Pancreas (tissue), 10 donors: ENCODE measurements at regions not wholly inside any gene's neighbourhood (a gene's known extent, or its start where the extent isn't known, plus 50 kb on each side); places are given as distances from the start of the nearest gene placed in this dataset.

Experiments
- ATAC-seq, 4 donors: fragments of 200-7000 bp; cut with Tn5 transposase; one replicate each; pipeline versions ENCODE4 v1.8.0 to v1.9.1; 2020; ENCODE audit warnings: mild to moderate bottlenecking in 4 of 4, moderate library complexity in 4 of 4
- DNase-seq, 6 donors: peaks; one replicate each; pipeline ENCODE4 v3.0.0-alpha.2; 2020
- FAIRE-seq: peaks from 2 replicates; lab custom pipeline; 2012; peaks lifted over from hg19 to GRCh38; lab: Jason Lieb, UNC
- H3K27ac ChIP-seq, 4 donors: fragments of 200-600 bp; sonication (generic); 1 replicate in 3 of 4; 2 replicates in 1 of 4; pipeline versions ENCODE4 v1.5.0 to v1.8.0; 2020
- H3K27me3 ChIP-seq, 4 donors: fragments of 200-600 bp; one replicate each; pipeline ENCODE4 v1.8.0; 2021
- H3K36me3 ChIP-seq, 3 donors: fragments of 200-600 bp; sonication (generic) in 1 of 3; one replicate each; pipeline versions ENCODE4 v1.5.0 to v1.8.0; 2020 to 2021
- H3K4me1 ChIP-seq, 3 donors: fragments of 200-600 bp; one replicate each; pipeline ENCODE4 v1.8.0; 2021
- H3K4me3 ChIP-seq, 4 donors: fragments of 200-600 bp; sonication (generic) in 2 of 4; one replicate each; pipeline versions ENCODE4 v1.5.0 to v1.8.0; 2020 to 2021
- H3K9me3 ChIP-seq, 4 donors: fragments of 200-600 bp; one replicate each; pipeline ENCODE4 v1.8.0; 2021
- WGBS, 2 donors: extraction: QIAGEN DNeasy Blood & Tissue Kit; methylation state at CpG; one replicate each; pipeline ENCODE4 v1.1.7; 2013; 5-methylcytosine and 5-hydroxymethylcytosine counted together
- intact Hi-C, 3 donors: fragments of 100-400 bp; cut with DNase I; formaldehyde crosslinking; loops; one replicate each; pipeline versions ENCODE4 v1.11.1 to v1.14.2; 2022
- TF ChIP-seq, protein P1 (sequence below), 4 donors: fragments of 200-600 bp; sonication (generic) in 3 of 4; IDR thresholded peaks; one replicate each; pipeline versions ENCODE4 v1.5.0 to v1.8.0; 2021; ENCODE audit warnings: antibody characterized with exemption in 4 of 4
- donor health status: healthy with polysubstance abuse.
- donor health status: DM: no; HTN: no; CAD: no; lungs with moderate emphysema.
- donor health status: DM: no; HTN: no; CAD: no.
- donor health status: control.
- donor health status: control.
- donor health status: Bipolar disorder and iron deficiency.
- donor health status: DM: yes; HTN: yes; CAD: no.
- donor health status: DM: no; HTN: no; CAD: no.
- donor health status: DM: no; HTN: no; CAD: no.
- donor health status: DM: yes; HTN: yes; CAD: no.

- no peaks in the 10 kb centered on the region for H3K27me3 ChIP-seq
Observed at GRCh38 chr22:49076300-49077035, 751.2 kb downstream of the BRD1 start.

GRCh38 chr22:49075150-49075549 is 752.5 kb downstream of the BRD1 start:
- DNase-seq (peak in 1 of 6 donors; percentile 27), FAIRE-seq (no peak), ATAC-seq (no peak)
- Histone ChIP-seq H3K9me3 (no peaks in the 10 kb centered on the region), H3K36me3 (no peaks in the 10 kb centered on the region), H3K27me3 (no peaks in the 10 kb centered on the region), H3K27ac (no peak overlapping the region), H3K4me3 (no peak overlapping the region), H3K4me1 (no peaks in the 10 kb centered on the region)
- TF ChIP-seq, protein P1, sequence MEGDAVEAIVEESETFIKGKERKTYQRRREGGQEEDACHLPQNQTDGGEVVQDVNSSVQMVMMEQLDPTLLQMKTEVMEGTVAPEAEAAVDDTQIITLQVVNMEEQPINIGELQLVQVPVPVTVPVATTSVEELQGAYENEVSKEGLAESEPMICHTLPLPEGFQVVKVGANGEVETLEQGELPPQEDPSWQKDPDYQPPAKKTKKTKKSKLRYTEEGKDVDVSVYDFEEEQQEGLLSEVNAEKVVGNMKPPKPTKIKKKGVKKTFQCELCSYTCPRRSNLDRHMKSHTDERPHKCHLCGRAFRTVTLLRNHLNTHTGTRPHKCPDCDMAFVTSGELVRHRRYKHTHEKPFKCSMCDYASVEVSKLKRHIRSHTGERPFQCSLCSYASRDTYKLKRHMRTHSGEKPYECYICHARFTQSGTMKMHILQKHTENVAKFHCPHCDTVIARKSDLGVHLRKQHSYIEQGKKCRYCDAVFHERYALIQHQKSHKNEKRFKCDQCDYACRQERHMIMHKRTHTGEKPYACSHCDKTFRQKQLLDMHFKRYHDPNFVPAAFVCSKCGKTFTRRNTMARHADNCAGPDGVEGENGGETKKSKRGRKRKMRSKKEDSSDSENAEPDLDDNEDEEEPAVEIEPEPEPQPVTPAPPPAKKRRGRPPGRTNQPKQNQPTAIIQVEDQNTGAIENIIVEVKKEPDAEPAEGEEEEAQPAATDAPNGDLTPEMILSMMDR (IDR thresholded peaks at IDR 0.05): no peak
- intact Hi-C loops: no loop called here
- WGBS, 2 donors: 53 to 60% methylated on average over 5 of the region's 5 CpGs

More at GRCh38 chr22:49076300-49077035, 751.2 kb downstream of the BRD1 start:
- ATAC-seq: no peak
- Histone ChIP-seq H3K36me3 (no peaks in the 10 kb centered on the region), H3K9me3 (no peaks in the 10 kb centered on the region), H3K27ac (no peak overlapping the region), H3K4me3 (no peak overlapping the region), H3K4me1 (no peaks in the 10 kb centered on the region)
- WGBS, 2 donors: 71 to 73% methylated on average over 16 of the region's 16 CpGs
- DNase-seq: peak in 1 of 6 donors; percentile 13
- no peak for FAIRE-seq
- intact Hi-C loops: no loop called here
- TF ChIP-seq, protein P1 (IDR thresholded peaks at IDR 0.05): no peak

- DNase-seq: no peak
- no peak for ATAC-seq
- H3K36me3 ChIP-seq: no peaks in the 10 kb centered on the region
- intact Hi-C loops: no loop called here
- no peak overlapping the region for H3K27ac ChIP-seq
- H3K9me3 ChIP-seq: no peaks in the 10 kb centered on the region
- no peak for FAIRE-seq
- H3K27me3 ChIP-seq: no peaks in the 10 kb centered on the region
- 89 to 90% methylated on average over 6 of the region's 6 CpGs for WGBS, 2 donors
- TF ChIP-seq, protein P1 (IDR thresholded peaks at IDR 0.05): no peak
- H3K4me3 ChIP-seq: no peak overlapping the region
- no peaks in the 10 kb centered on the region for H3K4me1 ChIP-seq
Observed at GRCh38 chr22:49073873-49074417, 753.7 kb downstream of the BRD1 start.

- DNase-seq: peak in 1 of 6 donors; percentile 24
- no peak for FAIRE-seq
- Histone ChIP-seq H3K4me1 (no peaks in the 10 kb centered on the region), H3K36me3 (no peaks in the 10 kb centered on the region), H3K27ac (no peak overlapping the region), H3K4me3 (no peak overlapping the region), H3K9me3 (no peaks in the 10 kb centered on the region), H3K27me3 (no peaks in the 10 kb centered on the region)
- no peak for ATAC-seq
- intact Hi-C loops: no loop called here
- 91 to 93% methylated on average over 8 of the region's 8 CpGs for WGBS, 2 donors
- TF ChIP-seq, protein P1 (IDR thresholded peaks at IDR 0.05): no peak
Observed at GRCh38 chr22:49072996-49073645, 754.6 kb downstream of the BRD1 start.
